ENCODE measurements at regions not wholly inside any gene's neighbourhood (a gene's known extent, or its start where the extent isn't known, plus 50 kb on each side); places are given as distances from the start of the nearest gene placed in this dataset.

DNA sequence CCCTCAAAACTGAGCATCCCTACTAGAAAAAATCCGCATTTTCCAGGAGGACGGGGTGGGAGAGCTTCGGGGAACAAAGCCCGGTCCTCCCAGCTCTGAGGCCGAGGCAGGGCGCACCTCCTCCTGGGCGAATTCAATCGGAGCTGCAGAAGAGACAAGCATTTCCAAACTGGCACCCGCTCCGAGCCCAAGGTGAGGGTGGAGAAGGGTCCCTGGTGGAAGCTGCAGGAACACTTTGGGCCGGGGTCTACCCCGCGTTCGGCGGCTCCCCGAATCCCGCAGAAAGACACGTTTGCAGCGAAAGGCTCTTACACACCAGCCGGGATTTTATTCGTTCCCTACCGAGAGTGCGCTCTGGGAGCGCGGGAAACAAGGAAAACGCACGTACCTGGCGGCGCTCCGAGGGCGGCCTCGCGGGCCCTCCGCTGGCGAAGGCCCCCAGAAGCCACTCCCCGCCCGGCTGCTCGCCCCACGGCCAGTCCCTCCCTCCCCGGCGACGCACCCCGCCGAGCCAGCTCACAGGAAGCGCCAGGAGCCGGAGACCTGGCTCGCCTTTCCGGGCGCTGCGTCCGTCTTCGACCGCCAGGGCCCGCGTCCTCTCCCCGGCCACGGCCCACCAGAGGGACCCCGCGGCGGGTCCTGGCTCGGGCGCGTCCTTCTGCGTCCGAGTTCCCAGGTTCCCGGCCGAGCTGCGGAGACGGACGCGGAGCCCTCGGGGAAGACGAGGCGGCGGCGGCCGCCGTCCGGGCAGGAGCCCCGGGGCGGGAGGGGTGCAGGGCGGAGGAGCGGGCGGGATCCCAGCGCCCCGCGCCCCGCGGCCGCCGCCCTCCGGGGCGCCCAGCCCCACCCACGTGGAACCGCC, 49.8 kb upstream of the BAHCC1 start:
- peak; percentile 67 to 82 for DNase-seq
